H1 (cell line): ENCODE measurements at regions not wholly inside any gene's neighbourhood (a gene's known extent, or its start where the extent isn't known, plus 50 kb on each side); places are given as distances from the start of the nearest gene placed in this dataset.

ENCODE experiments used
- KDM1A ChIP-seq: fragments of 200-600, 300-600 bp; sonication (generic); IDR thresholded peaks from 2 replicates; pipeline ENCODE4 v1.7.1; 2016; ENCODE audit warnings: mild to moderate bottlenecking, low read length, borderline replicate concordance
- POU5F1 ChIP-seq: IDR thresholded peaks from 2 replicates; pipeline ENCODE4 v1.6.1; 2011; ENCODE audit warnings: low read depth, mild to moderate bottlenecking, low read length, moderate library complexity
- RNF2 ChIP-seq: fragments of 200-900, 300-1000 bp; sonication (generic); IDR thresholded peaks from 2 replicates; pipeline ENCODE4 v1.7.1; 2016; ENCODE audit warnings: borderline replicate concordance, low read depth, mild to moderate bottlenecking, antibody characterized with exemption, low read length; ENCODE audit not compliant: poor library complexity, severe bottlenecking; ENCODE audit errors: missing control alignments
- USF2 ChIP-seq: IDR thresholded peaks from 2 replicates; pipeline ENCODE4 v1.6.1; 2011; ENCODE audit warnings: low read length, improper control_type of control experiment

- TF ChIP-seq USF2 (no peak), RNF2 (no peak), KDM1A (no peak), POU5F1 (no peak)
Observed at GRCh38 chr15:85277847-85278370, 102.5 kb upstream of the AKAP13 start (continued).
